Cardiac muscle cell (in vitro differentiated cells and primary cell): ENCODE measurements at regions not wholly inside any gene's neighbourhood (a gene's known extent, or its start where the extent isn't known, plus 50 kb on each side); places are given as distances from the start of the nearest gene placed in this dataset.

Experiments
- DNase-seq, 2 donors: peaks; one replicate each; pipeline versions ENCODE4 v3.0.0 to v3.0.0-alpha.2; 2010 to 2017; ENCODE audit warnings: low read depth in 1 of 2, low spot score in 1 of 2
- H3K27ac ChIP-seq: fragments of 200-600 bp; sonication (generic); 2 replicates; pipeline ENCODE4 v1.5.1; 2016
- H3K27me3 ChIP-seq: fragments of 200-600 bp; sonication (generic); 2 replicates; pipeline ENCODE4 v1.6.0; 2016; ENCODE audit warnings: control low read depth
- H3K36me3 ChIP-seq: fragments of 200-600 bp; sonication (generic); 2 replicates; pipeline ENCODE4 v1.5.1; 2016; ENCODE audit warnings: control low read depth
- H3K4me1 ChIP-seq: fragments of 200-600 bp; sonication (generic); 2 replicates; pipeline ENCODE4 v1.8.1; 2017; ENCODE audit warnings: low read depth, mild to moderate bottlenecking, mixed run types
- H3K4me3 ChIP-seq: fragments of 200-600 bp; sonication (generic); 2 replicates; pipeline ENCODE4 v1.5.1; 2016; ENCODE audit warnings: mild to moderate bottlenecking
- H3K9me3 ChIP-seq: fragments of 200-600 bp; sonication (generic); 2 replicates; pipeline ENCODE4 v1.5.1; 2017; ENCODE audit warnings: low read depth, mild to moderate bottlenecking, control low read depth
- TF ChIP-seq, protein P1 (sequence below): IDR thresholded peaks from 2 replicates; pipeline ENCODE4 v1.5.1; 2012; ENCODE audit warnings: low read depth, mild to moderate bottlenecking, low read length

DNA sequence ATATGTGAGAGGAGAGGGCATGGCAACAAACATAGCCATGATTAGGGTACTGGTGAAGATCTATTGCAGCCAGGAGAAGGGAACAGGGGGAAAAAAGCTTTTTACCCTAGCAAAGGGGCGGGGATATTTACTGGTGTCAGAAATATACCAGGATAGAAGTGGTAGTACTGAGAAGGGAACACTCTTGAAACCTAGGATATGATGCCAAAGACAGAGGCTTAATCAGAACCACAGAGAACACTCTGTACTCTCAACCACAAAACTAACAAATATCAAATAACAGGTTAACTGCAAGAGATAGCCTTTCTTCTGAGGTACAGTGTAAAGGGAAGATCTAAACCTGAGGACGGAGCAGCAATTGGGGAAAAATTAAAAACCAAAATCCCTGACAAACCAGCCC lies 112.2 kb downstream of the KIF2B start:
- Histone ChIP-seq H3K27me3 (no peaks in the 10 kb centered on the region), H3K36me3 (no peaks in the 10 kb centered on the region), H3K4me3 (no peak overlapping the region), H3K4me1 (no peaks in the 10 kb centered on the region), H3K9me3 (no peaks in the 10 kb centered on the region), H3K27ac (no peak overlapping the region)
- no peak for DNase-seq
- TF ChIP-seq, protein P1, sequence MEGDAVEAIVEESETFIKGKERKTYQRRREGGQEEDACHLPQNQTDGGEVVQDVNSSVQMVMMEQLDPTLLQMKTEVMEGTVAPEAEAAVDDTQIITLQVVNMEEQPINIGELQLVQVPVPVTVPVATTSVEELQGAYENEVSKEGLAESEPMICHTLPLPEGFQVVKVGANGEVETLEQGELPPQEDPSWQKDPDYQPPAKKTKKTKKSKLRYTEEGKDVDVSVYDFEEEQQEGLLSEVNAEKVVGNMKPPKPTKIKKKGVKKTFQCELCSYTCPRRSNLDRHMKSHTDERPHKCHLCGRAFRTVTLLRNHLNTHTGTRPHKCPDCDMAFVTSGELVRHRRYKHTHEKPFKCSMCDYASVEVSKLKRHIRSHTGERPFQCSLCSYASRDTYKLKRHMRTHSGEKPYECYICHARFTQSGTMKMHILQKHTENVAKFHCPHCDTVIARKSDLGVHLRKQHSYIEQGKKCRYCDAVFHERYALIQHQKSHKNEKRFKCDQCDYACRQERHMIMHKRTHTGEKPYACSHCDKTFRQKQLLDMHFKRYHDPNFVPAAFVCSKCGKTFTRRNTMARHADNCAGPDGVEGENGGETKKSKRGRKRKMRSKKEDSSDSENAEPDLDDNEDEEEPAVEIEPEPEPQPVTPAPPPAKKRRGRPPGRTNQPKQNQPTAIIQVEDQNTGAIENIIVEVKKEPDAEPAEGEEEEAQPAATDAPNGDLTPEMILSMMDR, result no peak

DNA sequence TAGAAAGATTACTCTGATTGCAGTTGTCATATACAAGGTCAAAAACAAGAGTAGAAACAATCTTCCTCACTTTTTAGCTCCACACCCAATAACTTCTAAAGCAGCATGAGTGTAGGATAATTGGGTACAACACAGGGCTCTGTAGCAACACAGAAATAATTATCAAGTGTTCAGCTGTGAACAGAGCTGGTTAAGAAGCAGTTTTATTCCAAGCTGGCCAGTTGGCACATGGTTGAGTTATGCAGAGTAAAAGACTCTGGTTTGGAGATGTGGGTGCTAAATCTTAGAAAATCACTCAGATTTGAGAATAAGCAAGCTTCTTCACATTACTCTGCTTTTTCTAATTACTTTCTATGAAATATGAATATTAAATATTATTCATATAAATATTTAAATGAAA lies 118.5 kb downstream of the KIF2B start:
- Histone ChIP-seq H3K27ac (no peak overlapping the region), H3K36me3 (no peaks in the 10 kb centered on the region), H3K4me3 (no peak overlapping the region), H3K9me3 (no peaks in the 10 kb centered on the region), H3K27me3 (no peaks in the 10 kb centered on the region), H3K4me1 (no peaks in the 10 kb centered on the region)
- TF ChIP-seq, protein P1, result no peak
- no peak for DNase-seq

DNA sequence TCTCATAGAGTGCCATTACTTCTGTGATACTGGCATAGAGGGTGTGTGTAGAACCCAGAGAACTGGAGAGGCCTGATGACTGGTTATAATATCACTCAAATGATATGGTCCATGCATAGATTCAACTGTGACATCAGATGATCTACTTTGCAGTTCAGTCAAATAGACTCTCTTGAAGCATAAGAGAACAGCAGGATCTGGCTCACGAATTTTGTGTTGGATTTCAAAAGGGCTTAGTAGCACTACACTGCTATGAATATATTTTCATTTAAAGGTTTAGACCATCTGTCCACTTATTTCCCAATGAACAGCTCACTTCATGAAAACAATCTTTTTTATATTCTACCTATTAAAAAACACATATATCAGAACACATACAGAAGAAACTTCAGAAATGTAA lies 119.7 kb downstream of the KIF2B start:
- no peak overlapping the region for H3K27ac ChIP-seq
- no peaks in the 10 kb centered on the region for H3K36me3 ChIP-seq
- no peaks in the 10 kb centered on the region for H3K9me3 ChIP-seq
- H3K4me3 ChIP-seq, result no peak overlapping the region
- TF ChIP-seq, protein P1, result no peak
- H3K4me1 ChIP-seq, result no peaks in the 10 kb centered on the region
- no peaks in the 10 kb centered on the region for H3K27me3 ChIP-seq
- no peak for DNase-seq

DNA sequence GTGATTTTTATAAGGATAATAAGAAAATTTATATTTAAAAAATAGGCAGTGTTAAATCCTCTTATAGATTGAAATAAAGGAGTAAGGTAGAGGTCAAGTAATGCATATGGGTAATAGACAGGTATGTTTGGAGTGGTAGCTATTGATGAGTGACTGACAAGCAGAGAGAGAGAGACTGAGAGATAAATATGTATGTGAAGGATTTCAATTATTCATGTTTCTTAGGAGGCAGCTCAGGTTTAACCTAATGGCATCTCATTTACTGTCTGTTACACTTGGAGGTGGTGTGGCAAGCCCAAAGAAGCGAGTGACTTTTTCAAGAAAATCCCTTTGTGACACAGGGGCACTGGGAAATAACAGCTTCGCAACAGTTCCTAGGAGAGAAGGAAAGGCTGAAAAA lies 120.2 kb downstream of the KIF2B start:
- TF ChIP-seq, protein P1, result no peak
- no peak for DNase-seq

GRCh38 chr17:53948323-53948722 lies 125.6 kb downstream of the KIF2B start:
- no peaks in the 10 kb centered on the region for H3K4me1 ChIP-seq
- no peaks in the 10 kb centered on the region for H3K36me3 ChIP-seq
- H3K27me3 ChIP-seq, result no peaks in the 10 kb centered on the region
- no peak for DNase-seq
- TF ChIP-seq, protein P1, result no peak
- H3K4me3 ChIP-seq, result no peak overlapping the region
- H3K27ac ChIP-seq, result no peak overlapping the region
- H3K9me3 ChIP-seq, result no peaks in the 10 kb centered on the region

More for the DNA sequence above, 120.2 kb downstream of the KIF2B start:
- H3K4me3 ChIP-seq, result no peak overlapping the region
- H3K27ac ChIP-seq, result no peak overlapping the region
- no peaks in the 10 kb centered on the region for H3K27me3 ChIP-seq
- H3K4me1 ChIP-seq, result no peaks in the 10 kb centered on the region
- no peaks in the 10 kb centered on the region for H3K9me3 ChIP-seq
- no peaks in the 10 kb centered on the region for H3K36me3 ChIP-seq
